Fibroblast of mammary gland (primary cell): ENCODE measurements at regions not wholly inside any gene's neighbourhood (a gene's known extent, or its start where the extent isn't known, plus 50 kb on each side); places are given as distances from the start of the nearest gene placed in this dataset.

Experiments
- DNase-seq: peaks from one replicate; pipeline ENCODE4 v3.0.0-alpha.2; 2010; ENCODE audit warnings: low read depth
- H3K4me3 ChIP-seq: 2 replicates; pipeline ENCODE4 v1.5.1; 2011; ENCODE audit warnings: low read depth, mild to moderate bottlenecking, low read length, moderate library complexity; ENCODE audit not compliant: control insufficient read depth
- TF ChIP-seq, protein P1 (sequence below): conservative IDR thresholded peaks from 2 replicates; pipeline ENCODE4 v1.5.1; 2011; ENCODE audit warnings: low read depth, low read length, inconsistent platforms; ENCODE audit not compliant: control insufficient read depth, insufficient read depth

DNA sequence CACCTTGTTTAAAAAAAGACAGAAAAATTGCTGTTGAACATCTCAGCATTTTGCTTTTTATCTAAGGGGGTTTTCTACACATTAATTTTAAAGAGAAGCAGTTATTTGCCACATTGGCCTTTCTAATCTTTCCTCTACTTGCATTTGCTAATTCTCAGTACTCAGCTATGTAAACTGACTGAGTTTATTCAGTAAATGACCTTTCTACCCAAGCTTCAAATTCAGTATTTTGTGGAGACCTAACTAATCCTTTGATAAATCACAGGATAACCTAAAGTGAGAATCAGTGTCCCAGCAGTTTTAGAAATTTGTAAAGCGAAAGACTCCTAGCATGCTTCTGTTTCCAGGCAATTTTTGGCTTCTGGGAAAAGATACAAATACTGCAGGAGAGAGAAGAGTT is 288.4 kb downstream of the ASXL3 start:
- DNase-seq: no peak
- TF ChIP-seq, protein P1, sequence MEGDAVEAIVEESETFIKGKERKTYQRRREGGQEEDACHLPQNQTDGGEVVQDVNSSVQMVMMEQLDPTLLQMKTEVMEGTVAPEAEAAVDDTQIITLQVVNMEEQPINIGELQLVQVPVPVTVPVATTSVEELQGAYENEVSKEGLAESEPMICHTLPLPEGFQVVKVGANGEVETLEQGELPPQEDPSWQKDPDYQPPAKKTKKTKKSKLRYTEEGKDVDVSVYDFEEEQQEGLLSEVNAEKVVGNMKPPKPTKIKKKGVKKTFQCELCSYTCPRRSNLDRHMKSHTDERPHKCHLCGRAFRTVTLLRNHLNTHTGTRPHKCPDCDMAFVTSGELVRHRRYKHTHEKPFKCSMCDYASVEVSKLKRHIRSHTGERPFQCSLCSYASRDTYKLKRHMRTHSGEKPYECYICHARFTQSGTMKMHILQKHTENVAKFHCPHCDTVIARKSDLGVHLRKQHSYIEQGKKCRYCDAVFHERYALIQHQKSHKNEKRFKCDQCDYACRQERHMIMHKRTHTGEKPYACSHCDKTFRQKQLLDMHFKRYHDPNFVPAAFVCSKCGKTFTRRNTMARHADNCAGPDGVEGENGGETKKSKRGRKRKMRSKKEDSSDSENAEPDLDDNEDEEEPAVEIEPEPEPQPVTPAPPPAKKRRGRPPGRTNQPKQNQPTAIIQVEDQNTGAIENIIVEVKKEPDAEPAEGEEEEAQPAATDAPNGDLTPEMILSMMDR: no peak
- H3K4me3 ChIP-seq: no peak overlapping the region

DNA sequence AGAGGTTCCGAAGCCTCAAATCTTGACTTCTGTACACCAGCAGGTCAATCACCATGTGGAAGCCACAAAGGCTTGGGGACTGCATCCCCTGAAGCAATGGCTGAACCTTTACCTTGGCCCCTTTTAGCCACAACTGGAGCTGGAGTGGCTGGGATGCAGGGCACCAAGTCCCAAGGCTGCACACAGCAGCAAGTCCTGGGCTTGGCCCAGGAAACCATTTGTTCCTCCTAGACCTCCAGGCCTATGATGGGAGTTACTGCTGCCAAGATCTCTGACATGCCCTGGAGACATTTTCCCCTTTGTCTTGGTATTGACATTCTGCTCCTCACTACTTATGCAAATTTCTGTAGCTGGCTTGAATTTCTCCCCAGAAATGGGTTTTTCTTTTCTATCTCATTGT is 285.9 kb downstream of the ASXL3 start:
- TF ChIP-seq, protein P1: no peak
- no peak overlapping the region for H3K4me3 ChIP-seq
- DNase-seq: no peak

DNA sequence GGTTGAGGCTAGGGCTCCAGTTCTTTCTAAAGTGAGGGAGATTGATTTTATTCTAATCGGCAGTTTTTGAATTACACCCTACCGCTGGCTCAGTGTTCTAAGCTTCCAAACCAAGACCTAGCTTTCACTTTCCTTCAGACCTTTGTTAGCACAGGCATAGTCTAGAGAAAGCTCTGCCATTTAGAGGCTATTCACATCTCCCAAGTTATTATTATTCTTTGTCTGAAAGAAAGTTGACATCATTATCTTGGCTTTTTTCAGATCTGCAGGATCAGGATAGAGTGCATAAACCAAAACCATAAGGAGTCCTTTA is 276.8 kb downstream of the ASXL3 start:
- H3K4me3 ChIP-seq: no peak overlapping the region
- TF ChIP-seq, protein P1: no peak
- no peak for DNase-seq

GRCh38 chr18:33854086-33854826 is 276.2 kb downstream of the ASXL3 start:
- no peak overlapping the region for H3K4me3 ChIP-seq
- DNase-seq: no peak
- TF ChIP-seq, protein P1: no peak

- TF ChIP-seq, protein P1: no peak
- no peak overlapping the region for H3K4me3 ChIP-seq
- DNase-seq: no peak
These were observed 275.2 kb downstream of the ASXL3 start for GRCh38 chr18:33853187-33853586.

DNA sequence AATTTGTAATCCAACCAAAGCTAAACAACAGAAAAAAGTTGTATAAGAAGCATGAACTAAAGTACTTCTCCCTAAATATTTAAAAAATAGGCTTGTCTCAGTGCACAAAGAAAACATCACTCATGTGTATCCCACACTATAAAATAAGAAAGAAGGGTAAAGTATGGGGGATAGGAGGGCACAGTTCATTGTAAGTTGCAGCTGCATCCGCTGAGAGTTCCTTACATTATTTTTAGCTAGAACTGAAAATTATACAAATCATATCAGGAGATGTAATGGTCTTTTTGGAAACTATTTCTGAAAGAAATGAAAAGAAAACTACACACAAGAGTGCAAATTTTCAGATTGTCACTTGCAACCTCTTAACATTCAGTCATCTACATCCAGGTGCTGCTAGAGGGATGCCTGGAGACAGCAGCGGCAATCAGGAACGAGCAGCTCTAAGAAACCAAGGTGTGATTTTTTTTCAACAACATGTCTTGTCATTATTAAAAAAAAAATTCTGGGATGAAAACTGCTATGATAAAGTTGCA is 273.6 kb downstream of the ASXL3 start:
- no peak for DNase-seq
- TF ChIP-seq, protein P1: no peak
- H3K4me3 ChIP-seq: no peak overlapping the region

DNA sequence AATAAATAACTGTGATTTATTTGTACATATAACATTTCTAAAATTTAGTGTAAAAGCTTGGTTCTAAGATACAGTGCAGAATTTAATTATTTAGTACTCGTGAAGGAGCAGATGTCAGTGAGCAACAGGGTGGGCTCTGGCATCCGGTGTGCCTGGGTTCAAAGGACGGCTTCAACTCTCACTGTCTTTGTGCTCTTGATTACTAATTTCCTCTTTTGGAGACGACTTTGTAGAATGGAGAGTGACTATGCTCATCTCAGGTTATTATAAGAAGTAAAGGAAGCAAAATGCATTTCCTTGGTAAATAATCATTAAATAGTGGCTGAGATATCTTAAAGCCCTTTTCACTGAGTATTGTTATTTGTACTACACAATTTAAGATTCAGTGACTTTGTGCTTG is 271.7 kb downstream of the ASXL3 start:
- DNase-seq: no peak
- TF ChIP-seq, protein P1: no peak
- no peak overlapping the region for H3K4me3 ChIP-seq
